Panc1 (cell line): ENCODE measurements at regions not wholly inside any gene's neighbourhood (a gene's known extent, or its start where the extent isn't known, plus 50 kb on each side); places are given as distances from the start of the nearest gene placed in this dataset.

Source experiments
- ATAC-seq: fragments of 200-7000 bp; cut with Tn5 transposase; 2 replicates; pipeline ENCODE4 v1.9.1; 2020; ENCODE audit warnings: mild to moderate bottlenecking, moderate library complexity
- BruUV-seq: library from RNA; stranded (reverse); fragments of 400-500 nt; replicated peaks from 2 replicates; lab custom pipeline; 2021; lab: Mats Ljungman, UMichigan
- CTCF ChIA-PET: fragments of 300-600 bp; sonication (Branson Sonifier 250); formaldehyde crosslinking; loops from one replicate; lab custom pipeline; 2022; ENCODE audit warnings: antibody characterized with exemption; lab: Charles Lee
- POLR2A ChIA-PET: fragments of 300-600 bp; sonication (Branson Sonifier 250); formaldehyde crosslinking; loops from one replicate; lab custom pipeline; 2022; ENCODE audit warnings: antibody characterized with exemption; lab: Charles Lee
- DNase-seq: peaks from one replicate; pipeline ENCODE4 v3.0.0-alpha.2; 2010; ENCODE audit warnings: low read depth, low spot score
- H3K27ac ChIP-seq: 2 replicates; pipeline ENCODE4 v1.5.1; 2011; ENCODE audit warnings: mild to moderate bottlenecking, low read length, inconsistent platforms
- H3K27me3 ChIP-seq: fragments of 200-500 bp; sonication (Bioruptor generic); 2 replicates; pipeline ENCODE4 v1.6.0; 2014; ENCODE audit warnings: low read length, inconsistent platforms; ENCODE audit not compliant: control insufficient read depth, insufficient read depth
- H3K36me3 ChIP-seq: fragments of 200-500 bp; sonication (Bioruptor generic); 2 replicates; pipeline ENCODE4 v1.5.1; 2014; ENCODE audit warnings: inconsistent platforms, mild to moderate bottlenecking, low read length, moderate library complexity; ENCODE audit not compliant: control insufficient read depth, insufficient read depth
- H3K4me1 ChIP-seq: 2 replicates; pipeline ENCODE4 v1.5.1; 2011; ENCODE audit warnings: inconsistent platforms, mild to moderate bottlenecking, low read length, moderate library complexity; ENCODE audit not compliant: control insufficient read depth, insufficient read depth
- H3K4me3 ChIP-seq, 2 experiments: 2 replicates each; pipeline ENCODE4 v1.5.1; 2011 to 2012; ENCODE audit warnings: low read depth in 2 of 2, low read length in 2 of 2, mild to moderate bottlenecking in 2 of 2, inconsistent platforms in 1 of 2, moderate library complexity in 1 of 2
- H3K9me3 ChIP-seq: fragments of 200-500 bp; sonication (Bioruptor generic); 2 replicates; pipeline ENCODE4 v1.5.1; 2014; ENCODE audit warnings: low read depth, mild to moderate bottlenecking, inconsistent platforms, low read length, moderate library complexity; ENCODE audit not compliant: control insufficient read depth, insufficient read depth
- CTCF ChIP-seq: fragments of 450-650 bp; IDR thresholded peaks from 2 replicates; pipeline ENCODE4 v1.5.1; 2017; ENCODE audit warnings: mild to moderate bottlenecking
- POLR2AphosphoS5 ChIP-seq: IDR thresholded peaks from 2 replicates; pipeline ENCODE4 v1.6.1; 2012; ENCODE audit warnings: mild to moderate bottlenecking, low read depth, low read length, moderate library complexity
- REST ChIP-seq, 2 experiments: IDR thresholded peaks; 2 replicates each; pipeline ENCODE4 v1.6.1; 2011 to 2012; ENCODE audit warnings: low read depth in 2 of 2, control low read depth in 1 of 2, low read length in 1 of 2, mild to moderate bottlenecking in 1 of 2, moderate library complexity in 1 of 2; ENCODE audit not compliant: insufficient read depth in 1 of 2
- SIN3A ChIP-seq: IDR thresholded peaks from 2 replicates; pipeline ENCODE4 v1.6.1; 2012; ENCODE audit warnings: low read depth, mild to moderate bottlenecking, low read length, moderate library complexity, borderline replicate concordance; ENCODE audit not compliant: insufficient read depth
- TCF7L2 ChIP-seq: IDR thresholded peaks from 2 replicates; pipeline ENCODE4 v1.6.1; 2011; ENCODE audit warnings: mild to moderate bottlenecking, low read depth, low read length, inconsistent platforms
- in situ Hi-C: cut with HindIII; loops from 2 replicates; pipeline ENCODE4 v1.10.0; 2016; ENCODE audit warnings: low sequenced_read_pairs, low pct_unique_long_range_greater_than_20kb
- intact Hi-C: fragments of 100-400 bp; cut with micrococcal nuclease; formaldehyde crosslinking; loops from one replicate; pipeline ENCODE4 v1.10.0; 2022; ENCODE audit not compliant: unreplicated experiment

GRCh38 chr6:74604279-74604678, 601.6 kb downstream of the COL12A1 start:
- BruUV-seq, result no TSS peak
- Histone ChIP-seq H3K9me3 (no peaks in the 10 kb centered on the region), H3K36me3 (no peaks in the 10 kb centered on the region), H3K4me1 (no peaks in the 10 kb centered on the region), H3K4me3 (no peak overlapping the region), H3K27ac (no peak overlapping the region), H3K27me3 (no peaks in the 10 kb centered on the region)
- intact Hi-C loops (no loop called here), in situ Hi-C loops (no loop called here)
- no peak for TF ChIP-seq POLR2AphosphoS5
- TF ChIP-seq REST (IDR thresholded peaks at IDR 0.05; ENCODE audit: insufficient read depth in 1 of 2, low read depth in 2 of 2, low read length in 1 of 2), result no peak
- TF ChIP-seq CTCF, result no peak
- TF ChIP-seq TCF7L2, result no peak
- no peak for TF ChIP-seq SIN3A
- ChIA-PET CTCF (no interaction called here), POLR2A (no interaction called here)
- ATAC-seq (no peak), DNase-seq (no peak)

GRCh38 chr6:74603322-74604076, 602.4 kb downstream of the COL12A1 start:
- H3K27ac ChIP-seq, result no peak overlapping the region
- no peaks in the 10 kb centered on the region for H3K27me3 ChIP-seq
- POLR2A ChIA-PET, result no interaction called here
- BruUV-seq, result no TSS peak
- intact Hi-C loops (no loop called here), in situ Hi-C loops (no loop called here)
- no peaks in the 10 kb centered on the region for H3K36me3 ChIP-seq
- no peak overlapping the region for H3K4me3 ChIP-seq
- no peaks in the 10 kb centered on the region; the same call in 1 of the 2 replicates for H3K4me1 ChIP-seq
- DNase-seq (no peak), ATAC-seq (no peak)
- CTCF ChIA-PET, result no interaction called here
- TF ChIP-seq REST (IDR thresholded peaks at IDR 0.05; ENCODE audit: insufficient read depth in 1 of 2, low read depth in 2 of 2, low read length in 1 of 2) (no peak), POLR2AphosphoS5 (no peak), TCF7L2 (no peak), SIN3A (no peak), CTCF (no peak)
- no peaks in the 10 kb centered on the region for H3K9me3 ChIP-seq
